ENCODE measurements at regions not wholly inside any gene's neighbourhood (a gene's known extent, or its start where the extent isn't known, plus 50 kb on each side); places are given as distances from the start of the nearest gene placed in this dataset.

DNA sequence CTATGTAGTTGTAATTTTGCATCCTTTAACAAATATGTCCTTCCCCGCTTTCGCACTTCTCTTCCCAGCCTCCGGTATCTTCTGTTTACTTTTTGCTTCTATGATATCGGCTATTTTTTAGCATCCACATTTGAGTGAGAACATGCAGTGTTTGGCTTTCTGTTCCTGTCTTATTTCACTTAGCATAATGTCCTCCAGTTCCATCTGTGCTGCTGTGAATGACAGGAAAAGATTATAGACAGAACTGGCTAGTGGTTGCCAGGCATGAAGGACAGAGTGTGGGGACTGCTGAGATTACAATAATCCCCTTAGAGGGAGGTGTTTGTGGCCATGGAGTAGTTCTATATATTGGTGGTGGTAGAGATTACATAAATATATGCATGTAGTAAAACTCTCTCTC, 588.6 kb downstream of the NLGN4X start:
- TF ChIP-seq, protein P1, sequence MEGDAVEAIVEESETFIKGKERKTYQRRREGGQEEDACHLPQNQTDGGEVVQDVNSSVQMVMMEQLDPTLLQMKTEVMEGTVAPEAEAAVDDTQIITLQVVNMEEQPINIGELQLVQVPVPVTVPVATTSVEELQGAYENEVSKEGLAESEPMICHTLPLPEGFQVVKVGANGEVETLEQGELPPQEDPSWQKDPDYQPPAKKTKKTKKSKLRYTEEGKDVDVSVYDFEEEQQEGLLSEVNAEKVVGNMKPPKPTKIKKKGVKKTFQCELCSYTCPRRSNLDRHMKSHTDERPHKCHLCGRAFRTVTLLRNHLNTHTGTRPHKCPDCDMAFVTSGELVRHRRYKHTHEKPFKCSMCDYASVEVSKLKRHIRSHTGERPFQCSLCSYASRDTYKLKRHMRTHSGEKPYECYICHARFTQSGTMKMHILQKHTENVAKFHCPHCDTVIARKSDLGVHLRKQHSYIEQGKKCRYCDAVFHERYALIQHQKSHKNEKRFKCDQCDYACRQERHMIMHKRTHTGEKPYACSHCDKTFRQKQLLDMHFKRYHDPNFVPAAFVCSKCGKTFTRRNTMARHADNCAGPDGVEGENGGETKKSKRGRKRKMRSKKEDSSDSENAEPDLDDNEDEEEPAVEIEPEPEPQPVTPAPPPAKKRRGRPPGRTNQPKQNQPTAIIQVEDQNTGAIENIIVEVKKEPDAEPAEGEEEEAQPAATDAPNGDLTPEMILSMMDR (IDR thresholded peaks at IDR 0.05; ENCODE audit: low read length), result no peak
- TF ChIP-seq EZH2 (IDR thresholded peaks at IDR 0.05; ENCODE audit: borderline replicate concordance, low read length), result no peak

Data from OCI-LY1 (cell line).